Testis (tissue), 2 donors: ENCODE measurements at regions not wholly inside any gene's neighbourhood (a gene's known extent, or its start where the extent isn't known, plus 50 kb on each side); places are given as distances from the start of the nearest gene placed in this dataset.

Experiments used
- CTCF ChIP-seq, 3 experiments: fragments of 450-650 bp in 2 of 3; fragments of 200-600 bp in 1 of 3; sonication (generic) in 1 of 3; IDR thresholded peaks; one replicate each; pipeline ENCODE4 v1.5.1; 2016 to 2019; ENCODE audit warnings: antibody characterized with exemption in 3 of 3, mild to moderate bottlenecking in 2 of 3, moderate library complexity in 1 of 3
- POLR2A ChIP-seq: fragments of 450-650 bp; IDR thresholded peaks from one replicate; pipeline ENCODE4 v1.6.1; 2017; ENCODE audit warnings: antibody characterized with exemption, mild to moderate bottlenecking, moderate library complexity

GRCh38 chr11:70579316-70579955 lies 181.1 kb downstream of the CTTN start:
- TF ChIP-seq CTCF (IDR thresholded peaks at IDR 0.05) (no peak), POLR2A (no peak)
